AG09309 (cell line): ENCODE measurements at regions not wholly inside any gene's neighbourhood (a gene's known extent, or its start where the extent isn't known, plus 50 kb on each side); places are given as distances from the start of the nearest gene placed in this dataset.
"Not testable (repeated sequence)": the region's sequence is repeated elsewhere in the genome, so short reads cannot be mapped to it uniquely, and the experiment has no call there.

Source experiments
- DNase-seq: peaks from one replicate; pipeline ENCODE4 v3.0.0-alpha.2; 2010; ENCODE audit warnings: low read depth
- H3K4me3 ChIP-seq: 2 replicates; pipeline ENCODE4 v1.5.1; 2011; ENCODE audit warnings: mild to moderate bottlenecking, low read depth, low read length, moderate library complexity; ENCODE audit not compliant: control insufficient read depth
- CTCF ChIP-seq: IDR thresholded peaks from 2 replicates; pipeline ENCODE4 v1.5.1; 2011; ENCODE audit warnings: mild to moderate bottlenecking, low read depth, low read length, inconsistent platforms; ENCODE audit not compliant: insufficient read depth, control insufficient read depth; ENCODE audit errors: missing control alignments

GRCh38 chr3:87756616-87757015, 302.2 kb downstream of the CGGBP1 start:
- no peak overlapping the region for H3K4me3 ChIP-seq
- no peak for TF ChIP-seq CTCF
- no peak for DNase-seq

- no peak for DNase-seq
- no peak overlapping the region for H3K4me3 ChIP-seq
- no peak for TF ChIP-seq CTCF
Measured at GRCh38 chr3:87755852-87756251, 303.0 kb downstream of the CGGBP1 start.

- no peak for DNase-seq
- H3K4me3 ChIP-seq = no peak overlapping the region
- TF ChIP-seq CTCF = no peak
Measured at GRCh38 chr3:87742250-87742649, 316.6 kb downstream of the CGGBP1 start.

- DNase-seq, H3K4me3 ChIP-seq: not testable (repeated sequence)
Measured at GRCh38 chr3:87740894-87741293, 317.9 kb downstream of the CGGBP1 start.

GRCh38 chr3:87737817-87738216, 321.0 kb downstream of the CGGBP1 start:
- not testable (repeated sequence) for DNase-seq, H3K4me3 ChIP-seq

- H3K4me3 ChIP-seq = no peak overlapping the region
- no peak for TF ChIP-seq CTCF
- no peak for DNase-seq
Measured at GRCh38 chr3:87733671-87734367, 325.0 kb downstream of the CGGBP1 start.

- TF ChIP-seq CTCF = no peak
- H3K4me3 ChIP-seq = no peak overlapping the region
- DNase-seq = no peak
Measured at GRCh38 chr3:87732294-87732693, 326.5 kb downstream of the CGGBP1 start.

- no peak for DNase-seq
- TF ChIP-seq CTCF = no peak
- no peak overlapping the region for H3K4me3 ChIP-seq
Measured at GRCh38 chr3:87727783-87728182, 331.0 kb downstream of the CGGBP1 start.
